GM12801 (cell line): ENCODE measurements at regions not wholly inside any gene's neighbourhood (a gene's known extent, or its start where the extent isn't known, plus 50 kb on each side); places are given as distances from the start of the nearest gene placed in this dataset.

ENCODE experiments used
- TF ChIP-seq, protein P1 (sequence below): IDR thresholded peaks from one replicate; pipeline ENCODE4 v1.5.1; 2011; ENCODE audit warnings: control low read depth; ENCODE audit not compliant: insufficient read length; ENCODE audit errors: extremely low read depth

DNA sequence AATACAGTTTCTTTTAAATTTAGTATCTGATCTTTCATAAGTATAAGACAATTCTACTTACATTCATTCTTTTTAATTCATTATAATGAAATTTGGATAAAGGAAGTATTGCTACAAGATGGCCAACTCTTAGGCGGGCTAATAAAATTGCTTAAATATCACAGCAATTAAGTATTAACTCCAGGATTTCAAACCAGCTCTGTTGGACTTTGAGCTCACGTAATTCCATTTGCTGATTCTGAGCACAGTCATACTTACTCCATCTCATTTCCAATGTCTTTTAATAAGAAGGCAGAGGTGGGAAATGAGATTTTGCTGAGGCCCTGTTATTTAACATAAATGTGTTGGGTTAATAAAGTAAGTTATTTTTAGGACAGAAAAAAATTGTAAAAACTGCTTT lies 748.1 kb downstream of the KCNA4 start:
- TF ChIP-seq, protein P1, sequence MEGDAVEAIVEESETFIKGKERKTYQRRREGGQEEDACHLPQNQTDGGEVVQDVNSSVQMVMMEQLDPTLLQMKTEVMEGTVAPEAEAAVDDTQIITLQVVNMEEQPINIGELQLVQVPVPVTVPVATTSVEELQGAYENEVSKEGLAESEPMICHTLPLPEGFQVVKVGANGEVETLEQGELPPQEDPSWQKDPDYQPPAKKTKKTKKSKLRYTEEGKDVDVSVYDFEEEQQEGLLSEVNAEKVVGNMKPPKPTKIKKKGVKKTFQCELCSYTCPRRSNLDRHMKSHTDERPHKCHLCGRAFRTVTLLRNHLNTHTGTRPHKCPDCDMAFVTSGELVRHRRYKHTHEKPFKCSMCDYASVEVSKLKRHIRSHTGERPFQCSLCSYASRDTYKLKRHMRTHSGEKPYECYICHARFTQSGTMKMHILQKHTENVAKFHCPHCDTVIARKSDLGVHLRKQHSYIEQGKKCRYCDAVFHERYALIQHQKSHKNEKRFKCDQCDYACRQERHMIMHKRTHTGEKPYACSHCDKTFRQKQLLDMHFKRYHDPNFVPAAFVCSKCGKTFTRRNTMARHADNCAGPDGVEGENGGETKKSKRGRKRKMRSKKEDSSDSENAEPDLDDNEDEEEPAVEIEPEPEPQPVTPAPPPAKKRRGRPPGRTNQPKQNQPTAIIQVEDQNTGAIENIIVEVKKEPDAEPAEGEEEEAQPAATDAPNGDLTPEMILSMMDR: no peak

DNA sequence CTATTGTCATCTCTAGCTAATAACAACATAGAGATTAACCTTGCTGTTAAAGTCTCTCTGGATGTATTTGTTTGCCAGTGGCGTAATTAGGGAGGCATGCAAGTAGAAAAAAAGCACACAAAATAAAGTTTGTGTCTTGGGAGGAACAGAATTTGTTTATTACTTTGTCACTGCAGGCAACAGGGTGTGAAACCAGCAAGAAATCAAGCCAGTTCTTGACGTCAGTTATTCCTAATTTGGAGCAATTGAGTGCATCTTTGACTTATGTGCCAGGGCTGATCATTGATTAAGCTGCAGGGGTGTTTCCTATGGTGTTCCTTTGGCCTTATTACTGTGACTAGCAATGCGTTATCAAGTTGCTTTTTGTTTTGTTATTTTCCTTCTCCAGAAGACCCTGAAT lies 751.0 kb downstream of the KCNA4 start:
- TF ChIP-seq, protein P1: no peak

DNA sequence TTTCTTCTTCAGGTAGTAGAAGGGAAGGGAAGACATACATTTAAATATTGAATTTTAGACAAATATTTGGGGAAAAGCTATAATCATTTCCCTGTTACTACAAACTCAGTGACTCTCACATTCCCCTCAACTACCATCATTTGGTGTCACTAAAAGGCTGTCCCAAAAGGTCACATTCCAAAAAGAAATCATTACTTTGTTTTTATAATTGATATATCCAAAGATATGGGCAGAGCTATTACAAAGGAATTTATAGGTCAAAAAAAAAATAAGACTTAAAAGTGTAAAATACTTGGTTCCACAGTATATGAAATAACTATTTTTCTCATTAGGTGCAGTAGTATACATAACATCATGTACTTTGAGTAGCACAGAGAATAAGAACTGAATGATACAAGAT lies 751.4 kb downstream of the KCNA4 start:
- TF ChIP-seq, protein P1: no peak

DNA sequence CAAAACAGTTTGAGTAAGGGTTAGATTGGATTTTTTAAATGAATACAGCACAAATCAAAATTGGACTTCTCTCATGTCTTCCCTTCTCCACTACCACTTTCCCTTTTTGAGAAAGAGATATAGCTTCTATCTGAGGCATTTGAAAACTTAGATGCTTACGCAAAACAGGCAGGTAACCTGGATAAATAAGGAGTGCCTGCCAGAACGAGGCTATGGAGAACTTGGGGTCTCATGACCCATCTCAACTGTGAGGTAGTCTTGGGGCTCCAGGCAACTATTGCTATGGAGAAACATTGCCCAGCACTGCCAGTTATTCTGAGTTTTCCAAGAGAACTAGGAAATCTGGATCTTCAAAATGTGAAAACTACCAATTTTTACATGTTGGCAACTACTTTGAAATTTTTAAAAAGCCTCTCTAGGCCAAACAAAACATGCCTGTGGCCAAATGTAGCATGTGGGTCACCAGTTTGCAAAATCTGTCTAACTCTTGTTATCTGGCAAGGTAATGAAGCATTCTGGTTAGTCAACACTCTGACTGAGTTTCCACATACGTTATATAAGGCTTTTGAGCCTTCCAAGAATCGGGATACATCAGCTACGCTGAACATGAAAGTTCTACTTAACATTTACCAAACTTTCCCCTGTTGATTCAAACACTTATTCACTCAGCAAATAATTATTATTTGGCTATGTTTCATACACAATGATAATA lies 752.7 kb downstream of the KCNA4 start:
- TF ChIP-seq, protein P1: no peak

DNA sequence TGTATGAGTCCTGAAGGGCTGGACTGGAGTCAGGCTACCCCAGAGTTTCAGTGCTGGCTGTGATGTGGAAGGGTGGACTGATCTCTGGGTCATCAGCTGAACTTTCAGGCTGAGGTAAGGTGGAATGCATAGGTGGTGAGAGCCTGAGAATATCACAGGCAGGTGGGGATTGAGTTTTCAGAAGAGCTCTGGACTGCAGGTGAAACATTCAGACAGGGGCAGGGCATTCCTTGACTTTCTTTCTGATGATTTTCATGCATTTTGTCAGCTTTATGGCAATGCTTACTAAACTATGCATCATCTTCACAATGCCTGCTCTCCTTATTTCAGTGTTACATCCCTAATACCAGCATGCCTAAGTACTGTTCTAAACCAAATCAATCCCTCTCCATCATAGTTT lies 755.0 kb downstream of the KCNA4 start:
- TF ChIP-seq, protein P1: no peak

DNA sequence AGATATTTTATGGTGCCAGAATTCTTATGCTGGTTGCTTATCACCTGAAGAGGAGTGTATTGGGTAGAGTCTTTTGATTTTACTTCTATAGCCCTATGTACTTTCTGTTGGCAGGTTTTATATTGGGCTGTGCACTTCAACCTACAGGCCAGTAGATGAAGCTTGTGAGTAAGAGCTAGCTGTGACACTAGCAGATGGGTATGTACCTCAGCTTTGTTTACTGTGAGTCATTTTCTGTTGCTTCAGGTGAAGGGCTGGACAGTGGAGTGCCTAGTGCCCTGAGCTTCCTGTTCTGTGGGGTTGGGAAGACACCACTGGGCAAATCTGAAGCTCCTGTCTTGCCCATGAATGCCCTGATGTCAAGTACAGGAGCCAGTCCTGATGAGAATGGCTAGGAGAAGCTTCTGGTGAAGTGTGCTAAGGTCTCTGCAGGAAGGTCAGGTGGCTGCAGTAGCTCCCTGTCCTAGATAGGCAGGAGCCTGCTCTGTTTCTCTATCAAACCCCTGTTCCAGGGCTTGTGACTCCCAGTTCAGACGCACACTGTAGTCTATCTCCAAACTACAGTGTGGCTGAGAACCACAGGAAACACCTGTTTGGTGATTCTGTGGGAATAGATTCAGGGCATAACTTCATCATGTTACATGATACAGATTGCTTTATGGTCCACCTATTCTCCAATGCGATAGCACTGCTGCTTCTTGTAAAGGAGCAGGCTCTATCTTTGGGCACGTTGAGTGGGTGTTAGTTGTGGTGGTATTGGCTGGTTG lies 755.7 kb downstream of the KCNA4 start:
- TF ChIP-seq, protein P1: no peak

DNA sequence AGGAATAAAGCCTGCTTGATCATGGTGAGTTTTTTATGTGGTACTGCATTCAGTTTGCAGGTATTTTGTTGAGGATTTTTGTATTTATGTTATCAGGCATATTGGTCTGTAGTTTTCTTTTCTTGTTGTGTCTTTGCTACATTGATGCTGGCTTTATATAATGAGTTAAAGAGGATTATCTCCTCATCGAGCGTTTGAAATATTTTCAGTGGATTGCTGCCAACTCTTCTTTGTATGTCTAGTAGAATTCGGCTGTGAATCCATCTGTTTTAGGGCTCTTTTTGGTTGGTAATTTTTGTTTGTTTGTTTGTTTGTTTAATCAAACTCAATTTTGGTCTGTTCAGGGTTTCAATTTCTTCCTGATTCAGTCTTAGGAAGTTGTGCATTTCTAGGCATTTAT lies 758.4 kb downstream of the KCNA4 start:
- TF ChIP-seq, protein P1: no peak
